H1 (cell line): ENCODE measurements at regions not wholly inside any gene's neighbourhood (a gene's known extent, or its start where the extent isn't known, plus 50 kb on each side); places are given as distances from the start of the nearest gene placed in this dataset.

Experiments used
- CTCF ChIA-PET: fragments of 300-600 bp; sonication (Branson Sonifier 250); formaldehyde crosslinking; loops from one replicate; lab custom pipeline; 2021; ENCODE audit not compliant: partially characterized antibody; lab: Charles Lee
- POLR2A ChIA-PET: fragments of 300-600 bp; sonication (Branson Sonifier 250); formaldehyde crosslinking; loops from one replicate; lab custom pipeline; 2021; ENCODE audit warnings: inconsistent platforms; ENCODE audit not compliant: partially characterized antibody; lab: Charles Lee
- DNase-seq, 2 experiments: peaks; one replicate each; pipeline versions ENCODE4 v3.0.0 to v3.0.0-alpha.2; 2010 to 2022; ENCODE audit warnings: low spot score in 2 of 2, low read depth in 1 of 2, mixed read lengths in 1 of 2
- FAIRE-seq: peaks from 2 replicates; lab custom pipeline; 2011; peaks lifted over from hg19 to GRCh38; lab: Jason Lieb, UNC
- H2AFZ ChIP-seq: 2 replicates; pipeline ENCODE4 v1.8.1; 2012; ENCODE audit warnings: low read length, inconsistent platforms
- H2AK5ac ChIP-seq: 2 replicates; pipeline ENCODE4 v1.6.1; 2013; ENCODE audit warnings: low read depth, low read length
- H2BK120ac ChIP-seq: replicated peaks from 2 replicates; pipeline ENCODE3; 2013; ENCODE audit warnings: low read depth, low read length, inconsistent platforms
- H2BK12ac ChIP-seq: 2 replicates; pipeline ENCODE4 v1.6.1; 2013; ENCODE audit warnings: low read depth, low read length
- H2BK15ac ChIP-seq: 2 replicates; pipeline ENCODE4 v1.6.1; 2013; ENCODE audit warnings: low read length
- H2BK20ac ChIP-seq: 2 replicates; pipeline ENCODE4 v1.6.1; 2013; ENCODE audit warnings: low read length
- H2BK5ac ChIP-seq: 2 replicates; pipeline ENCODE4 v1.6.1; 2013; ENCODE audit warnings: low read depth, low read length
- H3K14ac ChIP-seq: 2 replicates; pipeline ENCODE4 v1.6.1; 2013; ENCODE audit warnings: inconsistent platforms; ENCODE audit not compliant: insufficient read length
- H3K18ac ChIP-seq: 2 replicates; pipeline ENCODE4 v1.6.1; 2013; ENCODE audit warnings: low read length; ENCODE audit errors: extremely low read depth
- H3K23ac ChIP-seq: 2 replicates; pipeline ENCODE4 v1.6.1; 2013; ENCODE audit warnings: inconsistent platforms; ENCODE audit not compliant: insufficient read length
- H3K23me2 ChIP-seq: 2 replicates; pipeline ENCODE4 v1.6.1; 2013; ENCODE audit warnings: low read depth, low read length
- H3K27ac ChIP-seq: 2 replicates; pipeline ENCODE4 v1.6.1; 2011; ENCODE audit warnings: low read depth, low read length, inconsistent platforms
- H3K27me3 ChIP-seq, 4 experiments: replicated peaks in 1 of 4; 1 replicate in 1 of 4; 2 replicates in 3 of 4; pipeline versions ENCODE4 v1.6.1 to v1.8.1; 2011 to 2013; ENCODE audit warnings: low read length in 3 of 4, mild to moderate bottlenecking in 3 of 4, inconsistent platforms in 2 of 4, mixed read lengths in 2 of 4, moderate library complexity in 1 of 4; ENCODE audit not compliant: control insufficient read depth in 3 of 4, insufficient read depth in 3 of 4; ENCODE audit errors: extremely low read depth in 1 of 4
- H3K36me3 ChIP-seq, 4 experiments: 2 replicates each; pipeline versions ENCODE4 v1.6.1 to v1.8.1; 2011 to 2013; ENCODE audit warnings: mild to moderate bottlenecking in 4 of 4, low read length in 3 of 4, moderate library complexity in 2 of 4, control low read depth in 1 of 4, inconsistent platforms in 1 of 4; ENCODE audit not compliant: insufficient read depth in 4 of 4, control insufficient read depth in 2 of 4
- H3K4ac ChIP-seq: replicated peaks from 2 replicates; pipeline ENCODE3; 2013; ENCODE audit warnings: low read length, low read depth, mixed read lengths, inconsistent platforms; ENCODE audit not compliant: insufficient read length
- H3K4me1 ChIP-seq, 4 experiments: replicated peaks in 1 of 4; 1 replicate in 1 of 4; 2 replicates in 3 of 4; pipeline versions ENCODE4 v1.6.1 to v1.8.1; 2011 to 2013; ENCODE audit warnings: low read length in 3 of 4, inconsistent platforms in 2 of 4, mixed read lengths in 1 of 4; ENCODE audit not compliant: insufficient read depth in 4 of 4, control insufficient read depth in 3 of 4
- H3K4me2 ChIP-seq, 2 experiments: 2 replicates each; pipeline versions ENCODE4 v1.6.1 to v1.8.1; 2011 to 2013; ENCODE audit warnings: low read depth in 2 of 2, low read length in 2 of 2, control low read depth in 1 of 2, inconsistent platforms in 1 of 2, mild to moderate bottlenecking in 1 of 2; ENCODE audit not compliant: insufficient read depth in 1 of 2
- H3K4me3 ChIP-seq, 4 experiments: fragments of 200-600, 300-600 bp in 1 of 4; sonication (generic), shearing (Covaris generic), sonication (Bioruptor Twin) in 1 of 4; 2 replicates each; pipeline versions ENCODE4 v1.5.1 to v1.8.1; 2011 to 2016; ENCODE audit warnings: low read length in 4 of 4, low read depth in 3 of 4, control low read depth in 2 of 4, inconsistent platforms in 2 of 4, mild to moderate bottlenecking in 2 of 4, mixed read lengths in 1 of 4, moderate library complexity in 1 of 4; ENCODE audit not compliant: insufficient read depth in 2 of 4; ENCODE audit errors: extremely low read depth in 1 of 4
- H3K56ac ChIP-seq: replicated peaks from 2 replicates; pipeline ENCODE3; 2013; ENCODE audit warnings: low read depth, mild to moderate bottlenecking, mixed read lengths, low read length, inconsistent platforms; ENCODE audit not compliant: insufficient read length
- H3K79me1 ChIP-seq: 2 replicates; pipeline ENCODE4 v1.6.1; 2013; ENCODE audit warnings: low read depth, low read length, control low read depth
- H3K79me2 ChIP-seq, 2 experiments: 2 replicates each; pipeline versions ENCODE4 v1.6.1 to v1.8.1; 2012 to 2013; ENCODE audit warnings: low read length in 2 of 2, mild to moderate bottlenecking in 2 of 2, inconsistent platforms in 1 of 2; ENCODE audit not compliant: insufficient read depth in 2 of 2, control insufficient read depth in 1 of 2
- H3K9ac ChIP-seq, 4 experiments: replicated peaks in 1 of 4; 1 replicate in 1 of 4; 2 replicates in 3 of 4; pipeline versions ENCODE4 v1.6.1 to v1.8.1; 2011 to 2013; ENCODE audit warnings: low read depth in 3 of 4, low read length in 3 of 4, control low read depth in 2 of 4, mild to moderate bottlenecking in 2 of 4, moderate library complexity in 2 of 4, inconsistent platforms in 1 of 4; ENCODE audit errors: extremely low read depth in 1 of 4
- H3K9me3 ChIP-seq, 2 experiments: 2 replicates each; pipeline versions ENCODE4 v1.6.1 to v1.8.1; 2012 to 2013; ENCODE audit warnings: mild to moderate bottlenecking in 2 of 2, moderate library complexity in 2 of 2, control low read depth in 1 of 2, inconsistent platforms in 1 of 2, low read depth in 1 of 2, low read length in 1 of 2, mixed read lengths in 1 of 2; ENCODE audit not compliant: insufficient read depth in 2 of 2
- H4K20me1 ChIP-seq, 2 experiments: replicated peaks in 1 of 2; 2 replicates each; pipeline versions ENCODE3 to v1.8.1; 2011 to 2013; ENCODE audit warnings: inconsistent platforms in 2 of 2, low read length in 2 of 2, mild to moderate bottlenecking in 1 of 2; ENCODE audit not compliant: insufficient read depth in 2 of 2, control insufficient read depth in 1 of 2
- H4K5ac ChIP-seq: 2 replicates; pipeline ENCODE4 v1.6.1; 2013; ENCODE audit warnings: low read length, low read depth, mixed read lengths, inconsistent platforms; ENCODE audit not compliant: insufficient read length
- H4K8ac ChIP-seq: 2 replicates; pipeline ENCODE4 v1.8.0; 2013; ENCODE audit warnings: mild to moderate bottlenecking, moderate library complexity, low read length, inconsistent platforms; ENCODE audit not compliant: insufficient read depth; ENCODE audit errors: extremely low read depth
- H4K91ac ChIP-seq: replicated peaks from 2 replicates; pipeline ENCODE3; 2013; ENCODE audit warnings: low read length, mixed read lengths, inconsistent platforms; ENCODE audit not compliant: insufficient read length
- SP4 ChIP-seq: IDR thresholded peaks from 2 replicates; pipeline ENCODE4 v1.6.1; 2012; ENCODE audit warnings: low read length, inconsistent platforms
- WGBS, 2 experiments: shearing (Covaris generic) in 1 of 2; methylation state at CpG; one replicate each; pipeline versions ENCODE4 v1.1.6 to v1.1.7; 2013 to 2015; ENCODE audit warnings: low lambda C conversion rate in 2 of 2, mixed read lengths in 2 of 2, inconsistent platforms in 1 of 2, low coverage in 1 of 2, missing lambda C conversion rate in 1 of 2; ENCODE audit not compliant: insufficient replicate concordance in 2 of 2, insufficient coverage in 1 of 2, insufficient read length in 1 of 2; ENCODE audit errors: extremely low coverage in 1 of 2, missing lambda C conversion rate in 1 of 2; 5-methylcytosine and 5-hydroxymethylcytosine counted together

GRCh38 chr4:20591571-20591970 is 108.7 kb upstream of the PACRGL start:
- no peak overlapping the region for H2BK12ac ChIP-seq

More at GRCh38 chr4:20591571-20591970, 108.7 kb upstream of the PACRGL start:
- Histone ChIP-seq H3K9me3 (no peaks in the 10 kb centered on the region), H4K5ac (no peak overlapping the region), H3K4me3 (no peak overlapping the region), H3K4me1 (peaks cover 0 to 3% (median 1%) of the 10 kb centered on the region in 4 experiments; a peak in 2 of 7 replicates), H3K9ac (no peak overlapping the region), H3K27ac (no peak overlapping the region), H3K79me2 (no peaks in the 10 kb centered on the region), H3K18ac (no peak overlapping the region), H3K36me3 (no peaks in the 10 kb centered on the region), H4K20me1 (no peaks in the 10 kb centered on the region), H3K4me2 (no peak overlapping the region), H2BK120ac (no peak overlapping the region), H3K23me2 (no peaks in the 10 kb centered on the region), H3K56ac (no peak overlapping the region), H3K4ac (no peak overlapping the region), H2AK5ac (no peak overlapping the region), H3K79me1 (no peaks in the 10 kb centered on the region), H3K14ac (no peak overlapping the region), H3K23ac (no peak overlapping the region), H2BK5ac (no peak overlapping the region), H3K27me3 (no peaks in the 10 kb centered on the region), H4K8ac (no peak overlapping the region), H4K91ac (no peak overlapping the region), H2BK15ac (no peak overlapping the region), H2AFZ (no peak overlapping the region), H2BK20ac (no peak overlapping the region)
- DNase-seq (no peak), FAIRE-seq (no peak)
- 96% methylated on average over 2 of the region's 2 CpGs; no CpG with 5 or more reads in 1 of the 2 experiments for WGBS, 2 experiments
- no peak for TF ChIP-seq SP4
- CTCF ChIA-PET = interaction anchor here (1.1 to 1.7 kb wide), 2 partner anchors 9 to 10 kb away, joined by 3 to 4 read pairs; no protein-coding TSS in a partner anchor
- POLR2A ChIA-PET = no interaction called here
